NB4 (cell line): ENCODE measurements at regions not wholly inside any gene's neighbourhood (a gene's known extent, or its start where the extent isn't known, plus 50 kb on each side); places are given as distances from the start of the nearest gene placed in this dataset.

Experiments used
- POLR2A ChIP-seq: IDR thresholded peaks from 2 replicates; pipeline ENCODE4 v1.6.1; 2011; ENCODE audit warnings: mild to moderate bottlenecking; ENCODE audit not compliant: insufficient read length; ENCODE audit errors: extremely low read depth
- TF ChIP-seq, protein P1 (sequence below): IDR thresholded peaks from one replicate; pipeline ENCODE4 v1.5.1; 2012; ENCODE audit warnings: low read depth, low read length

DNA sequence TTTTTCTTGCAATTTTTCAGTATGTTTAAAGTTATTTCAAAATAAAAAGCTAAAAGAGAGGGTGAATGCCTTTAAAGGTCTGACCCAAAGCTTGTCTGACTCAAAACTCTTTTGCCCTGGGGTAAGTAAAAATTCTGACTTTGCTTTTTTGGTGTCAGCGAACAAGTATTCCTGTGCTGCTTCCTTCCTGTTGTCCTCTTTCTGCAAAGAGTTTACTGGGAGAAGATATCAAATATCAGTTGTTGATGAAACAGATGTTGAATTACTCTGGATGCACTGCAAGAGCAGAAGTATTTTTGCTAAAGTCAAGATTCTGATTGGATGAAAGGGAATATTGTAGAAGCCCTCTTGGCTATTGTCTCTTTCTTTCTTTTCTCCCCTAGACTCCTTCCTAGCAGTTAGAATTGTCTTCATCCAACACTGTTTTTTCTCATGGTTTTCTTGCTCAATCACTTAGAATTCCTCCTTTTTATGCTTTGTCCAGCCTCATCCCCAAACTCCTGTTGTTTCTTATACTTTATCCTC, 62.0 kb downstream of the DACT1 start:
- TF ChIP-seq, protein P1, sequence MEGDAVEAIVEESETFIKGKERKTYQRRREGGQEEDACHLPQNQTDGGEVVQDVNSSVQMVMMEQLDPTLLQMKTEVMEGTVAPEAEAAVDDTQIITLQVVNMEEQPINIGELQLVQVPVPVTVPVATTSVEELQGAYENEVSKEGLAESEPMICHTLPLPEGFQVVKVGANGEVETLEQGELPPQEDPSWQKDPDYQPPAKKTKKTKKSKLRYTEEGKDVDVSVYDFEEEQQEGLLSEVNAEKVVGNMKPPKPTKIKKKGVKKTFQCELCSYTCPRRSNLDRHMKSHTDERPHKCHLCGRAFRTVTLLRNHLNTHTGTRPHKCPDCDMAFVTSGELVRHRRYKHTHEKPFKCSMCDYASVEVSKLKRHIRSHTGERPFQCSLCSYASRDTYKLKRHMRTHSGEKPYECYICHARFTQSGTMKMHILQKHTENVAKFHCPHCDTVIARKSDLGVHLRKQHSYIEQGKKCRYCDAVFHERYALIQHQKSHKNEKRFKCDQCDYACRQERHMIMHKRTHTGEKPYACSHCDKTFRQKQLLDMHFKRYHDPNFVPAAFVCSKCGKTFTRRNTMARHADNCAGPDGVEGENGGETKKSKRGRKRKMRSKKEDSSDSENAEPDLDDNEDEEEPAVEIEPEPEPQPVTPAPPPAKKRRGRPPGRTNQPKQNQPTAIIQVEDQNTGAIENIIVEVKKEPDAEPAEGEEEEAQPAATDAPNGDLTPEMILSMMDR: no peak
- TF ChIP-seq POLR2A: no peak
